ENCODE measurements at regions not wholly inside any gene's neighbourhood (a gene's known extent, or its start where the extent isn't known, plus 50 kb on each side); places are given as distances from the start of the nearest gene placed in this dataset.

- no peak for DNase-seq (ENCODE audit: low read depth, low spot score)
Measured at GRCh38 chr6:145313041-145313855, 422.1 kb downstream of the EPM2A start.

- no peak for DNase-seq (ENCODE audit: low read depth, low spot score)
Measured at GRCh38 chr6:145315982-145316600, 419.2 kb downstream of the EPM2A start.

GRCh38 chr6:145318952-145319351, 416.4 kb downstream of the EPM2A start:
- DNase-seq (ENCODE audit: low read depth, low spot score), result no peak

GRCh38 chr6:145319605-145320004, 415.7 kb downstream of the EPM2A start:
- DNase-seq (ENCODE audit: low read depth, low spot score), result no peak

DNA sequence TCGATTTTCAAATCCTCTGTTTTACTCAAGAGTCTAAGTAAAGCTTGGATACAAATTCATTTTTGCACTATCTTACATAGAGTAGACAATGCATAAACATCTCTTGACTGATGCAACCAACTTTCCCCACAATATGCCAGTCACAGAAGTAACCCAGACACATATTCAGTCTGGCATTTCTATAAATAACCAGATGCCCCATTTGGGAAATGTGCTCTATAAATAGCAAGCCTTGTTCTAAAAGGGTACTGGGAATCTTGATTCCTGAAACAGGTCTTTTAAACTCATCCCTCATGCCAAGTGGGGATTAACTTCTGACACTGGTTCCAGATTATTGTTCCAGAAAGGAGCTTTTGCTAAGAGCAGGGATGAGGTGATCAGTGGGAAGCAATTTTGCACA, 411.7 kb downstream of the EPM2A start:
- no peak for DNase-seq (ENCODE audit: low read depth, low spot score)

DNA sequence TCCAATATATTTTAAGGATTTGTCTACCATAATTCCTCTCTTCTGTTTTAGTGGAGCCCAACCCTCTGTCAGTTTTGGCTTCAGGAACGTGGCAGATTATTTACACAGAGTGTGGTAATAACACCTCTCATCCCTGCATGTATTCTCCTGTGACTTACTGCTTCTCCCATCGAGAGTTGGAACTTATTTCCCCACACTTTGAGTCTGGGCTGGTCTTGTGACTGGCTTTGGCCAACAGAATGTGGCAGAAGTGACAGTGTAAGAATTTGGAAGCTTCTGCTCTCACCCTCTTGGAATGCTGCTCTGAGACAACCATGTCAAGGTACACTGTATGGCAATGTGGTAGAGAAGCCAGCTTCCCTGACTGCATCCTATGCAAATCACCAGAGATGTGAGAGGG, 407.7 kb downstream of the EPM2A start:
- DNase-seq (ENCODE audit: low read depth, low spot score), result no peak

GRCh38 chr6:145329257-145329656, 406.1 kb downstream of the EPM2A start:
- DNase-seq (ENCODE audit: low read depth, low spot score), result no peak

- no peak for DNase-seq (ENCODE audit: low read depth, low spot score)
Measured at GRCh38 chr6:145331066-145331465, 404.3 kb downstream of the EPM2A start.

DNA sequence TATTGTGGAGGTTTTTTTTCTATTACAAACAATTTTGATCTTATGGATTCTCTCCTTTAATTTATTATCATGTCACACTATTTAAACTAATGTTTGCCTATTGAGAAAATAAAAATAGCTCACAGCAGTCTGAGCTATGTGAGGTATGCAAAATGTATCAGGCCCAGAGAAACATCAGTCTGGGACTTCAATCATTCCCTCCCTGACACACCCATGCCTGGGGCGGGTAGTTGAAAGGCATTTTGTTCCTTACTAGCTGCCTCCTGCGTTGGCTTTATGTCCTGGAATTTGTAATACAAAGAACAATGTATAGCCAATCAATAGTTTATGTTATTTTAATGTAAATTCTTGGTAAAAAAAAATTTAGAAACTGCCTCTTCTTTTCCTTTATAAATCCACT, 403.3 kb downstream of the EPM2A start:
- DNase-seq (ENCODE audit: low read depth, low spot score), result no peak

GRCh38 chr6:145336119-145336518, 399.2 kb downstream of the EPM2A start:
- no peak for DNase-seq (ENCODE audit: low read depth, low spot score)

- DNase-seq (ENCODE audit: low read depth, low spot score), result no peak
Measured at GRCh38 chr6:145339089-145339488, 396.2 kb downstream of the EPM2A start.

GRCh38 chr6:145340256-145340655, 395.1 kb downstream of the EPM2A start:
- DNase-seq (ENCODE audit: low read depth, low spot score), result no peak

GRCh38 chr6:145345094-145345493, 390.2 kb downstream of the EPM2A start:
- DNase-seq (ENCODE audit: low read depth, low spot score), result no peak

DNA sequence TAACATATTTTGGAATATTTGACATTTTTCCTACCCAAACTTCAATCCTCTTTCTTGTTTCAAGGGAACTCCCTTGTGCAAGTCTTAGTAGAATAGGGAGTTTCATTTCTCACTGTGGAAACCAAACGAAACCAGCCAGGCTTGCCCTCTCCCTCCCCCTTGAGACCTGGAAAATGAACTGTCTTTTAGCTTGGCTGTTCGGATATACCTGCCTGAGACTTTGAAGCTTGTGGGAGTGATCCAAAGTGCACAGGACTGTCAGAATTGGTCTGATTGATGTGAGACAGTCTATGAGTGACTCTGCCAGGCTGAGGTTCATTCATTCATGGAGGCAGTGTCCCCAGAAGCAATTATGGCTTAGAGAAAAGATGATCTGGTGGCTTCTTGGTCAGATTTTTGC, 388.1 kb downstream of the EPM2A start:
- DNase-seq (ENCODE audit: low read depth, low spot score), result no peak

- no peak for DNase-seq (ENCODE audit: low read depth, low spot score)
Measured at GRCh38 chr6:145349950-145350510, 385.3 kb downstream of the EPM2A start.

- no peak for DNase-seq (ENCODE audit: low read depth, low spot score)
Measured at GRCh38 chr6:145350928-145351327, 384.4 kb downstream of the EPM2A start.

GRCh38 chr6:145352382-145353080, 382.8 kb downstream of the EPM2A start:
- DNase-seq (ENCODE audit: low read depth, low spot score), result no peak

GRCh38 chr6:145360865-145361264, 374.5 kb downstream of the EPM2A start:
- no peak for DNase-seq (ENCODE audit: low read depth, low spot score)

GRCh38 chr6:145367149-145367548, 368.2 kb downstream of the EPM2A start:
- DNase-seq (ENCODE audit: low read depth, low spot score), result no peak

DNA sequence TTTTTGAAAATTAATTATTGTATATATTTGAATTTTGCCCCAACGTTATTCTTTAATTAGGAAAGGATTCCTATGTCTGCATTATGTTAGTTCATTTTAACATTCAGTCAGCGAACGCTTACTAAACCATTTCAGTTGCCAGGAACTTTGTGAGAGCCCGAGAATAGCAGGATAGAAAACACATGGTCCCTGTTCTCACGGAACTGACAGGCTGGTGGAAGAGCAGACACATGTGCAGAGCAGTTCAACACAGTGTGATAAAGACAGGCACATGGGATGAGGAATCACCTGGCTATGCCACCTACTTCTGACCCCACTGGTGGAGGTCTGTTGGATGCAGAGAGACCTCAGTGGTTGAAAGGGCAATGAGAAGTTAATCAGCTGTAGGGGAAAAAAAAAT, 367.2 kb downstream of the EPM2A start:
- DNase-seq (ENCODE audit: low read depth, low spot score), result no peak

GRCh38 chr6:145370559-145370958, 364.8 kb downstream of the EPM2A start:
- no peak for DNase-seq (ENCODE audit: low read depth, low spot score)

DNA sequence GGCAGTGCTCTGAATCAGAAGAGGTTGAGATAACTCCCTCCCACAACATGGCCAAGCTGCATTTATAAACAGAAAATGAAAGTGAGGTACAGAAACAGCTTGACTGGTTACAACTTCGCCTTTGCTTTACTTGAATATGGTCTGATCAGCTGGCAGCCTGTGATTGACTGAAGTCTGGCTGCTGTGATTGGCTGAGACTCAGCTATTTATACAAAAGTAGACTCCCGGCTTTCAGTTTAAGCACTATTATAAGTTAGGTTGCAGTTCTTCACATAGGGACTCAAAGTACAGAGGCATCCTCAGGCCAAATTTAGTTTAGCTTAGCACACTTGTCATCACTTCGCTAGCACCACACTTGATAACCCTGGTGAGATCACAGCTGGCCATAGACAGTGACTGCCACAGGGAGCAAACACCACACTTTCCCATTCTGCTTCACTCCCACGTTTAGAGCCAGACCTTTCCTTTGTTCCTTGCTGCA, 362.6 kb downstream of the EPM2A start:
- no peak for DNase-seq (ENCODE audit: low read depth, low spot score)

All from smooth muscle cell of the brain vasculature (primary cell).